Heart right ventricle (tissue), 16 donors: ENCODE measurements at regions not wholly inside any gene's neighbourhood (a gene's known extent, or its start where the extent isn't known, plus 50 kb on each side); places are given as distances from the start of the nearest gene placed in this dataset.

Source experiments
- ATAC-seq, 8 donors: fragments of 200-7000 bp; cut with Tn5 transposase; one replicate each; pipeline ENCODE4 v1.9.1; 2020; ENCODE audit warnings: mild to moderate bottlenecking in 8 of 8, moderate library complexity in 8 of 8, moderate number of reproducible peaks in 1 of 8
- DNase-seq, 2 donors: peaks; one replicate each; pipeline ENCODE4 v3.0.0-alpha.2; 2020
- H3K27ac ChIP-seq, 10 donors: fragments of 200-600 bp; sonication (generic) in 2 of 10; one replicate each; pipeline versions ENCODE4 v1.5.0 to v1.8.0; 2020 to 2022; ENCODE audit warnings: mild to moderate bottlenecking in 3 of 10
- H3K27me3 ChIP-seq, 7 donors: fragments of 200-600 bp; one replicate each; pipeline ENCODE4 v1.8.0; 2021 to 2022; ENCODE audit warnings: mild to moderate bottlenecking in 2 of 7
- H3K36me3 ChIP-seq, 9 donors: fragments of 200-600 bp; sonication (generic) in 1 of 9; one replicate each; pipeline versions ENCODE4 v1.5.0 to v1.8.0; 2020 to 2022; ENCODE audit warnings: mild to moderate bottlenecking in 2 of 9
- H3K4me1 ChIP-seq, 9 donors: fragments of 200-600 bp; sonication (generic) in 1 of 9; one replicate each; pipeline versions ENCODE4 v1.5.0 to v1.8.0; 2020 to 2022; ENCODE audit warnings: mild to moderate bottlenecking in 4 of 9
- H3K4me3 ChIP-seq, 10 donors: fragments of 200-600 bp; sonication (generic) in 2 of 10; one replicate each; pipeline versions ENCODE4 v1.5.0 to v1.8.0; 2020 to 2022; ENCODE audit warnings: mild to moderate bottlenecking in 7 of 10, moderate library complexity in 2 of 10
- H3K9me3 ChIP-seq, 11 donors: fragments of 200-600 bp in 10 of 11; sonication (generic) in 2 of 11; one replicate each; pipeline versions ENCODE4 v1.5.0 to v1.8.0; 2013 to 2022; ENCODE audit warnings: mild to moderate bottlenecking in 2 of 11, control low read depth in 1 of 11, moderate library complexity in 1 of 11
- WGBS, 2 donors: extraction: QIAGEN DNeasy Blood & Tissue Kit; methylation state at CpG; one replicate each; pipeline ENCODE4 v1.1.7; 2013; ENCODE audit warnings: inconsistent platforms in 1 of 2; 5-methylcytosine and 5-hydroxymethylcytosine counted together
- intact Hi-C, 10 donors: fragments of 100-400 bp; cut with DNase I; formaldehyde crosslinking; loops; one replicate each; pipeline versions ENCODE4 v1.11.1 to v1.14.2; 2022
- TF ChIP-seq, protein P1 (sequence below), 9 donors: fragments of 200-600 bp; sonication (generic) in 2 of 9; IDR thresholded peaks; one replicate each; pipeline versions ENCODE4 v1.5.0 to v1.8.0; 2021 to 2022; ENCODE audit warnings: antibody characterized with exemption in 9 of 9, mild to moderate bottlenecking in 5 of 9, moderate library complexity in 1 of 9
- donor health status: Arrhythmogenic right ventricular cardiomyopathy.
- donor health status: ischemic (EF 13 %, LVEDD 7.1; RV severe dilation, severe dysfunction).
- donor health status: healthy with polysubstance abuse.
- donor health status: DM: no; HTN: yes; CAD: no.
- donor health status: DM: no; HTN: no; CAD: no.
- donor health status: ischemic (EF 25% LVEDD 6.9; RV normal size, moderate dysfunction).
- donor health status: ischemic (EF 25% LVEDD 5.7; RV mildly dilated, moderate dysfunction).
- donor health status: healthy.
- donor health status: DM: yes; HTN: yes; CAD: no.
- donor health status: Ischemic cardiomyopathy.
- donor health status: ischemic (EF 35%, LVEDD 5.7; RV mildly dilated, moderate dysfunction).
- donor health status: nonischemic (EF 11% LVEDD 7.7; RV severe dilation, severe dysfunction).
- donor health status: DM: yes; HTN: yes; CAD: no.
- donor health status: PGD.
- donor health status: ischemic (EF 29% LVEDD 5.4; RV normal size, mild dysfunction).
- donor health status: nonischemic (EF 23%, LVEDD 6.1; RV moderate dilation, normal function).

DNA sequence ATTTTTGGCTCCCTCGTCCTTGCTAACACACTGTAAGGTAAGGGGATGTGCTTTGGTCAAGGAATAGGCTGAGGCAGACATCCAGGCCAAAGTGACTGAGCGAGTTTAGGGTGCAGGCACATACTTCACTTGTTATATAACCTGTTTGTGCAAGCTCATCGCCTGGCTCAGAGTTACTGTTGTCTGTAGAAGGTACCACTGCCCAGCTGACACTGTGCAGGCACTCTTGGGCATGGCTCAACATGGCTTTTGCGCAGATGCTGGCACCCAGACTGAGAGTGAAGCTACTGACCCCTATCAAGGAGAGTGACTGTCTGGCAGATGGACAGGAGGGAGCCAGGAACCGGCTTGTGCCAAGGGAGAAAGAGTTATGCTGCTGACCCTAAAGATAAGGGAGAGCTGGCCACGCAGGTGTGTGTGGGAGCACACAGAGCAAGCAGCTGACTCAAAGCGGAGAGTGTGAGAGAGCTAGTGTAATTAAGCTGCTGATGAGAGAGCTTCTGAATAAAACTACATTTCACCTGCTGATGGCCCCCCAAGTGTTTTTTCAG is 307.3 kb upstream of the USP24 start:
- Histone ChIP-seq H3K27me3 (no peaks in the 10 kb centered on the region), H3K4me1 (no peaks in the 10 kb centered on the region), H3K4me3 (no peak overlapping the region), H3K9me3 (no peaks in the 10 kb centered on the region), H3K36me3 (no peaks in the 10 kb centered on the region), H3K27ac (no peak overlapping the region)
- DNase-seq (no peak), ATAC-seq (peak in 2 of 8 donors; percentile 27 to 37)
- TF ChIP-seq, protein P1, sequence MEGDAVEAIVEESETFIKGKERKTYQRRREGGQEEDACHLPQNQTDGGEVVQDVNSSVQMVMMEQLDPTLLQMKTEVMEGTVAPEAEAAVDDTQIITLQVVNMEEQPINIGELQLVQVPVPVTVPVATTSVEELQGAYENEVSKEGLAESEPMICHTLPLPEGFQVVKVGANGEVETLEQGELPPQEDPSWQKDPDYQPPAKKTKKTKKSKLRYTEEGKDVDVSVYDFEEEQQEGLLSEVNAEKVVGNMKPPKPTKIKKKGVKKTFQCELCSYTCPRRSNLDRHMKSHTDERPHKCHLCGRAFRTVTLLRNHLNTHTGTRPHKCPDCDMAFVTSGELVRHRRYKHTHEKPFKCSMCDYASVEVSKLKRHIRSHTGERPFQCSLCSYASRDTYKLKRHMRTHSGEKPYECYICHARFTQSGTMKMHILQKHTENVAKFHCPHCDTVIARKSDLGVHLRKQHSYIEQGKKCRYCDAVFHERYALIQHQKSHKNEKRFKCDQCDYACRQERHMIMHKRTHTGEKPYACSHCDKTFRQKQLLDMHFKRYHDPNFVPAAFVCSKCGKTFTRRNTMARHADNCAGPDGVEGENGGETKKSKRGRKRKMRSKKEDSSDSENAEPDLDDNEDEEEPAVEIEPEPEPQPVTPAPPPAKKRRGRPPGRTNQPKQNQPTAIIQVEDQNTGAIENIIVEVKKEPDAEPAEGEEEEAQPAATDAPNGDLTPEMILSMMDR (IDR thresholded peaks at IDR 0.05), result no peak
- intact Hi-C loops, result no loop called here
- WGBS, 2 donors, result 70 to 73% methylated on average over 7 of the region's 7 CpGs

DNA sequence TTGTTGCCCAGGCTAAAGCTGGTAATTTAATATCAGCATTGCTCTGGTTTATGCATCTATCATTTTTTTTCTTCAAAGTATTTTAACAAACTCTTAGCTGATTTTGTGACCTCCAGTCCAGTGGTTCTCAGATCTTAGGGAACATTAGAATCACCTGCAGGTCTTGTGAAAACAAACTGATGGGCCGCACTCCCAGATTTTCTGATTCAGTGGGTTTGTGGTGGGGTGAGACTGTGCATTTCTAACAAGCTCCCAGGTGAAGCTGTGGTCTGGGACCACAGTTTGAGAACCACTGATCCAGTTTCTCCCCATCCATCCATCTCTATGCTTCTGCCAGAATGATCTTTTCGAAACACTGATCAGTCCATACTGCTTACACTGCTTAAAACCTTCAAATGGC is 305.7 kb upstream of the USP24 start:
- H3K9me3 ChIP-seq, result no peaks in the 10 kb centered on the region
- DNase-seq (no peak), ATAC-seq (no peak)
- H3K27me3 ChIP-seq, result no peaks in the 10 kb centered on the region
- H3K36me3 ChIP-seq, result no peaks in the 10 kb centered on the region
- 92 to 95% methylated on average over 2 of the region's 2 CpGs for WGBS, 2 donors
- TF ChIP-seq, protein P1 (IDR thresholded peaks at IDR 0.05), result no peak
- no peak overlapping the region for H3K27ac ChIP-seq
- intact Hi-C loops, result no loop called here
- no peaks in the 10 kb centered on the region for H3K4me1 ChIP-seq
- H3K4me3 ChIP-seq, result no peak overlapping the region

DNA sequence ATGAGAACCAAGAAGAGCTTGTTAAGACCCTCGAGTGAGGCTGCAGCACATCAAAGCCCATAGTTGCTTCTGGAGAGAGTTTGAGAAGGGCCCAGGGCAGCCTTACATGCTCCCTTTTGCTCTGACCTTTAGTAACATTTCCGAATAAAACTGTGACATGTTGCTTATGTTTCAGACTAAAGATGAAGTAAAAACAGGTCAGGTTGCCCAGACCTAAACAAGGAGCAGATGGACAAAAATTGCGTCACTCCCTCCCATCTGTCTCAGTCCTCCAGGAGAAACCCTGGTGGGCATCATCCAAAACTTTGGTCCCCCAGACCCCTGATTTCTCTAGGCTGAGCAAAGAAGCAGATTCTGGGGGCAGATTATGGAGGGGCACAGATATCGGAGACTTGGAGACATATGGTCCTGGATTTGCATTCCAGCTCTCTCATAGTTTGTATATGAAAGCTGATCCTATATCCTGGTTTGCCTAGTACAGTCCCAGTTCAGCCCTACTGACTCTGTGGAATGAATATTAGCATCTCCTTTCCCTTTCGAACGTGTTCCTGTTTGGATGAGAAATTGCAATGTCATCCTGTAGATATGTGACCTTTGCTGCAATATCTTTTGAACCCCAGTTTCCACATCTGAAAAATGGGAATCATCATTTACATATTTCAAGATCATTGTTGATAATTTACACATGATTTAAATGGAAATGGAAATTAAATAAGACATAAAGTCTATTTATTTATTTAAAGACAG is 304.9 kb upstream of the USP24 start:
- Histone ChIP-seq H3K4me3 (no peak overlapping the region), H3K36me3 (no peaks in the 10 kb centered on the region), H3K27me3 (no peaks in the 10 kb centered on the region), H3K27ac (no peak overlapping the region), H3K4me1 (no peaks in the 10 kb centered on the region), H3K9me3 (no peaks in the 10 kb centered on the region)
- TF ChIP-seq, protein P1 (IDR thresholded peaks at IDR 0.05), result no peak
- DNase-seq, result no peak
- 83 to 89% methylated on average over 6 of the region's 6 CpGs for WGBS, 2 donors
- intact Hi-C loops, result no loop called here
- ATAC-seq, result no peak

DNA sequence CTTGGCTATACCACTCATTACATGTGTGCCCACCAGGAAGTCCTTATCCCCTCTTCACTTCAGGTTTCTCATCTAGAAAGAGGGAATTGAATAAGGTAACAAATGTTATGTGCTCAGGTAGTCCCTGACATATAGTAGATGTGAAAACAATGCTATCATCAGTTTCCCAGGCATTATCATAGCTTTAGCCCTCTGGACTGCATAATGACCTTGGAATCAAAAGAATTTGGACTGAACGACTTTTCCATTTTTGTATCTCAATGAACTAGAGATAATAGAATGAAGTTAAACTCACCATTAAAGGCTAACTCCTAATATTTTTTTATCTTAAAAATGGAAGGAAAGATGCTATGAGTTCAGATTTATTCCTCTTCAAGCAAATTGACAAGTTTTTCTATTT is 304.1 kb upstream of the USP24 start:
- TF ChIP-seq, protein P1 (IDR thresholded peaks at IDR 0.05), result no peak
- Histone ChIP-seq H3K4me1 (no peaks in the 10 kb centered on the region), H3K9me3 (no peaks in the 10 kb centered on the region), H3K27me3 (no peaks in the 10 kb centered on the region), H3K36me3 (no peaks in the 10 kb centered on the region), H3K4me3 (no peak overlapping the region), H3K27ac (no peak overlapping the region)
- intact Hi-C loops, result no loop called here
- whole genome bisulfite sequencing, 2 donors, result 42 to 46% methylated on average over 1 of the region's 1 CpG
- DNase-seq (no peak), ATAC-seq (no peak)
